HUES64 (cell line): ENCODE measurements at regions not wholly inside any gene's neighbourhood (a gene's known extent, or its start where the extent isn't known, plus 50 kb on each side); places are given as distances from the start of the nearest gene placed in this dataset.

ENCODE experiments used
- H3K27ac ChIP-seq: 2 replicates; pipeline ENCODE4 v1.7.0; 2013; ENCODE audit warnings: low read depth, low read length, inconsistent platforms
- H3K27me3 ChIP-seq: 2 replicates; pipeline ENCODE4 v1.6.1; 2013; ENCODE audit warnings: mild to moderate bottlenecking, low read length; ENCODE audit not compliant: insufficient read depth
- H3K36me3 ChIP-seq: 2 replicates; pipeline ENCODE4 v1.6.1; 2013; ENCODE audit warnings: mild to moderate bottlenecking, low read length; ENCODE audit not compliant: insufficient read depth
- H3K4me1 ChIP-seq: 2 replicates; pipeline ENCODE4 v1.6.1; 2013; ENCODE audit warnings: mild to moderate bottlenecking, low read length, moderate library complexity; ENCODE audit not compliant: insufficient read depth
- H3K4me3 ChIP-seq: 2 replicates; pipeline ENCODE4 v1.5.1; 2013; ENCODE audit warnings: mild to moderate bottlenecking, low read length, moderate library complexity
- H3K9ac ChIP-seq: 2 replicates; pipeline ENCODE4 v1.6.1; 2013; ENCODE audit warnings: mild to moderate bottlenecking, low read depth, low read length
- H3K9me3 ChIP-seq: 2 replicates; pipeline ENCODE4 v1.6.1; 2013; ENCODE audit warnings: low read depth, low read length; ENCODE audit not compliant: insufficient read depth
- WGBS: fragments of 150-250, 120-280 bp; methylation state at CpG from one replicate; pipeline ENCODE4 v1.1.7; 2013; ENCODE audit warnings: missing lambda C conversion rate; 5-methylcytosine and 5-hydroxymethylcytosine counted together

DNA sequence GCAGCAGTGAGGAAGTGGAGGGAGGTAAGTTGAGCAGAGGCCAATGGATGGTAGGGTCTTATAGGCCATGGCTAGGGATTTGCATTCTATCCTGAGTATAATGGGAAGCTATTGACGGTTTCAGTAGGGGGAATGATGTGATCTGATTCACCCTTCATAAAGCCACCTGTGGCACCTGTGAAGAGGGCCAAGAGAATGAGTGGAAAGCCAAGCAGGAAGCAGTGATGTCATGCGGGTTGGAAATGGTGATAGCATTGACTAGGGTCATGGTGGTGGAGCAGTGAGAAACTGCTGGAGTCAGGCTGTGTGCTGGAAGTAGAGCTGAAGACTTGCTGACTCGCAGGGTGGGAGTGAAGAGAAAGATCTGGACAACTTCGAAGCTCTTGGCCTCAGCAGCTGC lies 111.7 kb downstream of the MARCHF4 start:
- no peak overlapping the region for H3K4me3 ChIP-seq
- 92% methylated on average over 4 of the region's 4 CpGs for WGBS
- no peaks in the 10 kb centered on the region for H3K4me1 ChIP-seq
- H3K9me3 ChIP-seq: no peaks in the 10 kb centered on the region
- H3K9ac ChIP-seq: no peak overlapping the region
- no peaks in the 10 kb centered on the region for H3K27me3 ChIP-seq
- H3K27ac ChIP-seq: no peak overlapping the region
- no peaks in the 10 kb centered on the region for H3K36me3 ChIP-seq

DNA sequence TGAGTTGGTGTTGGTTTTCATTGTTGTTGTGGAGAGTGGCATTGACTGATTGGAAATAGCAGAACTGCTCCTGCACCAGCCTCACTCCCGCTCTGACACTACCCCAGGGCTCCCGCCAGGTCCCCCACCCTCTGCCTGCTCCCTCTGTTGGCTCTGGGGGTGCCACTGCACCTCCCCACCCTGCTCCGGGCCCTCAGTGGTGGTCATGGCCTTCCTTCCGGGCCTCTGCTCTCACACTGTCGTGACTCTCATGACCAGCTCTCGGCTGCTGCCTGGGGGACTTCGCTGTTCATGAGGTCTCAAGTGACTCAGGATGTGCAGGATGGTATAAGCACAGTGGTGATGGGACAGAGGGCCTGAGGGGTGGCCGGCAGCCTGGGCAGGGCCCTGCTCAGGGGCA lies 113.2 kb downstream of the MARCHF4 start:
- H3K27ac ChIP-seq: no peak overlapping the region
- 93% methylated on average over 8 of the region's 8 CpGs for WGBS

GRCh38 chr2:216257089-216257488 lies 115.2 kb downstream of the MARCHF4 start:
- H3K4me3 ChIP-seq: no peak overlapping the region
- no peak overlapping the region for H3K27ac ChIP-seq
- no peaks in the 10 kb centered on the region for H3K9me3 ChIP-seq
- H3K36me3 ChIP-seq: no peaks in the 10 kb centered on the region
- no peaks in the 10 kb centered on the region for H3K4me1 ChIP-seq
- H3K27me3 ChIP-seq: no peaks in the 10 kb centered on the region
- H3K9ac ChIP-seq: no peak overlapping the region
- 81% methylated on average over 3 of the region's 3 CpGs for WGBS

More for the DNA sequence above, 113.2 kb downstream of the MARCHF4 start:
- no peaks in the 10 kb centered on the region for H3K9me3 ChIP-seq
- no peak overlapping the region for H3K9ac ChIP-seq
- no peaks in the 10 kb centered on the region for H3K36me3 ChIP-seq
- H3K4me3 ChIP-seq: no peak overlapping the region
- no peaks in the 10 kb centered on the region for H3K27me3 ChIP-seq
- H3K4me1 ChIP-seq: no peaks in the 10 kb centered on the region
